Superior temporal gyrus (tissue), 1 donor: ENCODE measurements at regions not wholly inside any gene's neighbourhood (a gene's known extent, or its start where the extent isn't known, plus 50 kb on each side); places are given as distances from the start of the nearest gene placed in this dataset.

Experiments
- DNase-seq: peaks from one replicate; pipeline ENCODE4 v3.0.0-alpha.2; 2016; ENCODE audit errors: extremely low spot score

- DNase-seq, result no peak
Measured at GRCh38 chr6:165915022-165915770, 252.2 kb upstream of the PDE10A start.

- DNase-seq, result no peak
Measured at GRCh38 chr6:165913676-165914570, 250.9 kb upstream of the PDE10A start.

- no peak for DNase-seq
Measured at GRCh38 chr6:165910184-165910966, 247.3 kb upstream of the PDE10A start.

GRCh38 chr6:165906736-165907135 lies 243.7 kb upstream of the PDE10A start:
- DNase-seq, result no peak

GRCh38 chr6:165905744-165906143 lies 242.7 kb upstream of the PDE10A start:
- DNase-seq, result no peak

GRCh38 chr6:165900970-165901369 lies 237.9 kb upstream of the PDE10A start:
- DNase-seq, result no peak

GRCh38 chr6:165899611-165900010 lies 236.6 kb upstream of the PDE10A start:
- DNase-seq, result peak; percentile 61

- no peak for DNase-seq
Measured at GRCh38 chr6:165895421-165896165, 232.6 kb upstream of the PDE10A start.

- no peak for DNase-seq
Measured at GRCh38 chr6:165894171-165894825, 231.3 kb upstream of the PDE10A start.

- no peak for DNase-seq
Measured at GRCh38 chr6:165893431-165893830, 230.4 kb upstream of the PDE10A start.

GRCh38 chr6:165891320-165891719 lies 228.3 kb upstream of the PDE10A start:
- DNase-seq, result no peak

GRCh38 chr6:165890404-165890735 lies 227.3 kb upstream of the PDE10A start:
- DNase-seq, result no peak

GRCh38 chr6:165889636-165890403 lies 226.8 kb upstream of the PDE10A start:
- no peak for DNase-seq

GRCh38 chr6:165886169-165886568 lies 223.1 kb upstream of the PDE10A start:
- DNase-seq, result no peak

- DNase-seq, result peak; percentile 86
Measured at GRCh38 chr6:165884813-165885765, 222.0 kb upstream of the PDE10A start.

- no peak for DNase-seq
Measured at GRCh38 chr6:165883851-165884640, 221.0 kb upstream of the PDE10A start.

- DNase-seq, result no peak
Measured at GRCh38 chr6:165881806-165882205, 218.8 kb upstream of the PDE10A start.

GRCh38 chr6:165880686-165881085 lies 217.6 kb upstream of the PDE10A start:
- no peak for DNase-seq
